ENCODE measurements at regions not wholly inside any gene's neighbourhood (a gene's known extent, or its start where the extent isn't known, plus 50 kb on each side); places are given as distances from the start of the nearest gene placed in this dataset.

- TF ChIP-seq CTCF (conservative IDR thresholded peaks at IDR 0.05; ENCODE audit: low read depth, low read length): no peak
- TF ChIP-seq EZH2phosphoT487 (IDR thresholded peaks at IDR 0.05; ENCODE audit: borderline replicate concordance, low read length): no peak
- TF ChIP-seq EZH2 (IDR thresholded peaks at IDR 0.05; ENCODE audit: low read length, unreplicated experiment): no peak
Measured at GRCh38 chr5:154698763-154699162, 56.4 kb upstream of the LARP1 start.
